GM12878 (cell line): ENCODE measurements at regions not wholly inside any gene's neighbourhood (a gene's known extent, or its start where the extent isn't known, plus 50 kb on each side); places are given as distances from the start of the nearest gene placed in this dataset.

ENCODE experiments used
- ATAC-seq: fragments of 200-7000 bp; cut with Tn5 transposase; 3 replicates; pipeline ENCODE4 v1.9.1; 2020; ENCODE audit warnings: mild to moderate bottlenecking, moderate library complexity
- BruUV-seq: library from RNA; stranded (reverse); fragments of 400-500 nt; replicated peaks from 2 replicates; lab custom pipeline; 2021; lab: Mats Ljungman, UMichigan
- CTCF ChIA-PET: fragments of 300-600 bp; sonication (Branson Sonifier 250); formaldehyde crosslinking; extraction: SDS; loops from one replicate; lab custom pipeline; 2021; ENCODE audit warnings: inconsistent platforms; lab: Yijun Ruan, JAX
- POLR2A ChIA-PET: fragments of 350-600 bp; formaldehyde crosslinking; extraction: SDS; loops from one replicate; lab custom pipeline; 2021; ENCODE audit warnings: inconsistent platforms; lab: Charles Lee
- RAD21 ChIA-PET: fragments of 300-600 bp; sonication (Branson Sonifier 250); formaldehyde crosslinking; loops from one replicate; lab custom pipeline; 2023; ENCODE audit warnings: antibody characterized with exemption; ENCODE audit not compliant: unreplicated experiment; lab: Charles Lee
- SMC1A ChIA-PET: fragments of 300-600 bp; sonication (Branson Sonifier 250); formaldehyde crosslinking; loops from one replicate; lab custom pipeline; 2023; ENCODE audit not compliant: unreplicated experiment, uncharacterized antibody; lab: Charles Lee
- DNase-seq: peaks from one replicate; pipeline ENCODE4 v3.0.0-alpha.2; 2011; ENCODE audit warnings: low read depth, low spot score
- FAIRE-seq: peaks from 3 replicates; lab custom pipeline; 2011; peaks lifted over from hg19 to GRCh38; lab: Jason Lieb, UNC
- H2AFZ ChIP-seq: 2 replicates; pipeline ENCODE4 v1.6.0; 2011; ENCODE audit warnings: low read depth, low read length, control low read depth; ENCODE audit not compliant: control insufficient read depth
- H3K27ac ChIP-seq: 2 replicates; pipeline ENCODE4 v1.5.1; 2011; ENCODE audit warnings: control low read depth; ENCODE audit not compliant: control insufficient read depth, insufficient read depth
- H3K27me3 ChIP-seq, 2 experiments: replicated peaks in 1 of 2; 2 replicates each; pipeline versions ENCODE4 v1.6.0 to v1.6.1; 2011; ENCODE audit warnings: low read length in 1 of 2; ENCODE audit not compliant: control insufficient read depth in 2 of 2, insufficient read depth in 2 of 2
- H3K36me3 ChIP-seq, 2 experiments: 2 replicates each; pipeline ENCODE4 v1.5.1; 2011; ENCODE audit warnings: low read length in 1 of 2; ENCODE audit not compliant: control insufficient read depth in 2 of 2, insufficient read depth in 2 of 2
- H3K4me1 ChIP-seq: 2 replicates; pipeline ENCODE4 v1.6.1; 2011; ENCODE audit warnings: mild to moderate bottlenecking, low read length, moderate library complexity, mixed read lengths; ENCODE audit not compliant: control insufficient read depth, insufficient read depth
- H3K4me2 ChIP-seq: 2 replicates; pipeline ENCODE4 v1.6.0; 2011; ENCODE audit warnings: control low read depth; ENCODE audit not compliant: control insufficient read depth, insufficient read depth
- H3K4me3 ChIP-seq: fragments of 200-600 bp; sonication (generic); 2 replicates; pipeline ENCODE4 v1.5.1; 2016
- H3K79me2 ChIP-seq: 2 replicates; pipeline ENCODE4 v1.6.0; 2011; ENCODE audit warnings: low read length; ENCODE audit not compliant: control insufficient read depth, insufficient read depth
- H3K9ac ChIP-seq: 2 replicates; pipeline ENCODE4 v1.8.0; 2011; ENCODE audit warnings: low read length, control low read depth, mixed read lengths; ENCODE audit not compliant: control insufficient read depth, insufficient read depth
- H3K9me3 ChIP-seq: replicated peaks from 3 replicates; pipeline ENCODE4 v1.5.1; 2011; ENCODE audit warnings: mild to moderate bottlenecking, low read length; ENCODE audit not compliant: control insufficient read depth, insufficient read depth
- H4K20me1 ChIP-seq: 2 replicates; pipeline ENCODE4 v1.6.0; 2011; ENCODE audit not compliant: control insufficient read depth, insufficient read depth
- CBX3 ChIP-seq: fragments of 200-600 bp; sonication (generic); IDR thresholded peaks from 2 replicates; pipeline ENCODE4 v1.6.1; 2016; ENCODE audit warnings: low read depth, borderline replicate concordance
- CEBPB ChIP-seq, 2 experiments: fragments of 150-350 bp in 1 of 2; IDR thresholded peaks; 2 replicates each; pipeline ENCODE4 v1.6.1; 2012 to 2014; ENCODE audit warnings: low read depth in 2 of 2, low read length in 2 of 2, borderline replicate concordance in 1 of 2, inconsistent platforms in 1 of 2
- CEBPZ ChIP-seq: fragments of 150-350 bp; IDR thresholded peaks from 2 replicates; pipeline ENCODE4 v1.6.1; 2016; ENCODE audit warnings: low read depth, low read length
- GABPA ChIP-seq: IDR thresholded peaks from 2 replicates; pipeline ENCODE4 v1.6.1; 2014; ENCODE audit warnings: antibody characterized with exemption, low read depth, mild to moderate bottlenecking, inconsistent platforms
- HDAC2 ChIP-seq: fragments of 200-600 bp; sonication (generic); IDR thresholded peaks from 2 replicates; pipeline ENCODE4 v1.6.1; 2017
- IRF4 ChIP-seq: IDR thresholded peaks from 2 replicates; pipeline ENCODE4 v1.6.1; 2011; ENCODE audit warnings: low read depth, low read length
- MYB ChIP-seq: fragments of 150-350 bp; IDR thresholded peaks from 2 replicates; pipeline ENCODE4 v1.6.1; 2014; ENCODE audit warnings: mild to moderate bottlenecking, low read depth, low read length, borderline replicate concordance
- NR2C1 ChIP-seq: fragments of 450-650 bp; IDR thresholded peaks from 2 replicates; pipeline ENCODE4 v1.6.1; 2017; ENCODE audit warnings: antibody characterized with exemption, mild to moderate bottlenecking, moderate library complexity
- SIN3A ChIP-seq: IDR thresholded peaks from 2 replicates; pipeline ENCODE4 v1.6.1; 2012; ENCODE audit warnings: low read depth, low read length, improper control_type of control experiment
- SRF ChIP-seq, 2 experiments: IDR thresholded peaks; 2 replicates each; pipeline ENCODE4 v1.6.1; 2011; ENCODE audit warnings: low read depth in 2 of 2, low read length in 2 of 2, mild to moderate bottlenecking in 1 of 2, moderate library complexity in 1 of 2
- TARDBP ChIP-seq: IDR thresholded peaks from 2 replicates; pipeline ENCODE4 v1.6.1; 2016; ENCODE audit warnings: borderline replicate concordance
- USF2 ChIP-seq: IDR thresholded peaks from 2 replicates; pipeline ENCODE4 v1.6.1; 2011; ENCODE audit warnings: low read depth, low read length, improper control_type of control experiment, borderline replicate concordance
- WGBS: methylation state at CpG from one replicate; pipeline ENCODE4 v1.1.6; 2016; ENCODE audit warnings: low lambda C conversion rate; ENCODE audit not compliant: insufficient replicate concordance, insufficient coverage; ENCODE audit errors: missing lambda C conversion rate; 5-methylcytosine and 5-hydroxymethylcytosine counted together
- in situ Hi-C: fragments of 300-500 bp; cut with MboI; formaldehyde crosslinking; loops from 9 replicates; pipeline ENCODE4 v1.14.3; 2018; ENCODE audit warnings: mixed read lengths
- intact Hi-C: fragments of 100-400 bp; cut with micrococcal nuclease; formaldehyde crosslinking; loops from one replicate; pipeline ENCODE4 v1.14.2; 2022; ENCODE audit not compliant: unreplicated experiment
- TF ChIP-seq, protein P1 (sequence below): IDR thresholded peaks from 2 replicates; pipeline ENCODE4 v1.6.1; 2011; ENCODE audit warnings: mild to moderate bottlenecking, low read depth, low read length, moderate library complexity; ENCODE audit not compliant: insufficient replicate concordance

DNA sequence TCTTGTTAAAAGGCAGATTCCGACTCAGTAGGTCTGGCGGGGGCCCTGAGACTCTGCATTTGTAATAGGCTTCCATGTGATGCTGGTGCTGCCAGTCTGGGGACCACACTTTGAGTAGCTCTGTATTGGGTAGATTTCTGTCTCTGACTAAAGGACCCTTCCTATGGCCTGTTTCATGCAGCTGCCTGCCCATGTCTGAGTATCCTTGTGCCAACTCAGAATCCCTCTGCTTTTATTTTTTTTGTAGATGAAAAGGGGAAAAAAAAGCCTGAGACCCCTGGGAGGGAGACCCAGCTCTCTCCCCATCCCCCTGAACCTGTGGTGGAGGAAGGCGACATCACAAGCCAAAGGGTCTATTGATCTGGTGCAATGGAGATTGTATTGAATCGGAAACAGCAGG is 81.9 kb downstream of the EBLN2 start:
- ATAC-seq: no peak
- TF ChIP-seq IRF4 (no peak), USF2 (no peak), CEBPB (IDR thresholded peaks at IDR 0.05; ENCODE audit: borderline replicate concordance in 1 of 2, low read depth in 2 of 2, low read length in 2 of 2) (no peak)
- TF ChIP-seq, protein P1, sequence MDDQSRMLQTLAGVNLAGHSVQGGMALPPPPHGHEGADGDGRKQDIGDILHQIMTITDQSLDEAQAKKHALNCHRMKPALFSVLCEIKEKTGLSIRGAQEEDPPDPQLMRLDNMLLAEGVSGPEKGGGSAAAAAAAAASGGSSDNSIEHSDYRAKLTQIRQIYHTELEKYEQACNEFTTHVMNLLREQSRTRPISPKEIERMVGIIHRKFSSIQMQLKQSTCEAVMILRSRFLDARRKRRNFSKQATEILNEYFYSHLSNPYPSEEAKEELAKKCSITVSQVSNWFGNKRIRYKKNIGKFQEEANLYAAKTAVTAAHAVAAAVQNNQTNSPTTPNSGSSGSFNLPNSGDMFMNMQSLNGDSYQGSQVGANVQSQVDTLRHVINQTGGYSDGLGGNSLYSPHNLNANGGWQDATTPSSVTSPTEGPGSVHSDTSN: no peak
- TF ChIP-seq, all 136 proteins: peak for 0
- ChIA-PET RAD21 (no interaction called here), SMC1A (no interaction called here), CTCF (interaction anchor here (0.9 kb wide), 1 partner anchor 22 kb away, joined by 3 read pairs; no protein-coding TSS in a partner anchor), POLR2A (no interaction called here)
- Histone ChIP-seq H3K4me3 (no peak overlapping the region), H3K9ac (no peak overlapping the region), H3K4me2 (no peak overlapping the region), H3K9me3 (no peaks in the 10 kb centered on the region), H2AFZ (no peak overlapping the region), H3K36me3 (no peaks in the 10 kb centered on the region), H3K79me2 (no peaks in the 10 kb centered on the region), H4K20me1 (no peaks in the 10 kb centered on the region), H3K4me1 (no peaks in the 10 kb centered on the region), H3K27ac (no peak overlapping the region), H3K27me3 (no peaks in the 10 kb centered on the region)
- no peak for DNase-seq
- 37% methylated on average over 4 of the region's 4 CpGs for WGBS
- intact Hi-C loops (no loop called here), in situ Hi-C loops (no loop called here)
- FAIRE-seq: no peak
- BruUV-seq: no TSS peak

- Histone ChIP-seq H3K9ac (no peak overlapping the region), H3K4me2 (no peak overlapping the region), H3K36me3 (no peaks in the 10 kb centered on the region), H3K27ac (no peak overlapping the region), H3K4me1 (no peaks in the 10 kb centered on the region), H2AFZ (no peak overlapping the region), H3K4me3 (no peak overlapping the region), H3K9me3 (no peaks in the 10 kb centered on the region), H4K20me1 (no peaks in the 10 kb centered on the region), H3K27me3 (no peaks in the 10 kb centered on the region; a peak in 1 of 4 replicates), H3K79me2 (no peaks in the 10 kb centered on the region)
- SMC1A ChIA-PET: no interaction called here
- DNase-seq (no peak), FAIRE-seq (no peak), ATAC-seq (no peak)
- 4% methylated on average over 4 of the region's 4 CpGs for WGBS
- no TSS peak for BruUV-seq
- POLR2A ChIA-PET: no interaction called here
- in situ Hi-C loops: no loop called here
- intact Hi-C loops: no loop called here
- RAD21 ChIA-PET: no interaction called here
- CTCF ChIA-PET: interaction anchor here (0.9 kb wide), 1 partner anchor 22 kb away, joined by 3 read pairs; no protein-coding TSS in a partner anchor
- TF ChIP-seq TARDBP (no peak), CEBPZ (no peak), HDAC2 (no peak), CBX3 (no peak), MYB (no peak), NR2C1 (no peak), SIN3A (no peak), GABPA (no peak), SRF (IDR thresholded peaks at IDR 0.05; ENCODE audit: low read depth in 2 of 2, low read length in 2 of 2) (no peak)
Observed at GRCh38 chr3:73143821-73144237, 82.4 kb downstream of the EBLN2 start.
